HG02943 (cell line): ENCODE measurements at regions not wholly inside any gene's neighbourhood (a gene's known extent, or its start where the extent isn't known, plus 50 kb on each side); places are given as distances from the start of the nearest gene placed in this dataset.
"Not testable (repeated sequence)": the region's sequence is repeated elsewhere in the genome, so short reads cannot be mapped to it uniquely, and the experiment has no call there.

ENCODE experiments used
- ATAC-seq: cut with Tn5 transposase; IDR thresholded peaks from one replicate; pipeline ENCODE4 v1.9.1; 2021; ENCODE audit warnings: mild to moderate bottlenecking, low read depth, moderate library complexity; ENCODE audit not compliant: unreplicated experiment

DNA sequence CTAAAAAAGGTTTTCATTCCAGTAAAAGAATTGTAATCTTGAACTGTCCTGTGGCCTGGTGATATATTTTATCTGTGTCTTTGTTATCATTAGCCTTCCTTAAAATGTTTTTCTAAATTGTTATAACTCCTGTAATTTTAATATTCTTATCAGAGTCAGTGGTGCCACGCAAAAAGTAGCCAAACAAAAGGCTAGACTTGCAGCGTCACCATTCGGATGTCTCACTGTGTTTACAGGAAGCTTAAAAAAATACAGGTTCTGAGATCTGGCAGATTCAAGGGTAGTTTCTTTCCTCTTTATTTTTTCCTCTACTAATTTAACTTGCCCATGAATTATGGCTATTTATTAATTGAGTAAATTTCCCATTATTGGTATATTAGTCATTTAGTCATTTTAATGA lies 362.3 kb downstream of the MAT2B start:
- ATAC-seq, result no peak

DNA sequence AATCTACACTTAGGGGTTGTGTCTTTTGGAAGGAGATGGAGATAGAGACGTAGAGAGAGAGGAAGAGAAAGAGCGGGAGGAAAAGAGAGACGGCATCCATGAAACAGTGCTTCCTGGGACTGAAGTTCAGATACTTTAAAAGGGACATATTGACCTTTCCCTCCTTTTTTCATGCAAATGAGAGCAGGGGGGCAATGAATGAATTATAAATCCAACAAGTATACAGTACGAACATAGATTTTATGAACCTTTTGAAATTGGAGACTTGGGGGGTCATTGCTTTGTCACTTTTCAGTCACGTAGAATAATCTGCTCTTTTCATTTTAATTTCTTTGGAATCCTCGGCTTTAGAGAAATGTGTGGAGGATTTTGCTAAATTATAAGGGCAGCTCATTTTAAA lies 364.2 kb downstream of the MAT2B start:
- no peak for ATAC-seq

DNA sequence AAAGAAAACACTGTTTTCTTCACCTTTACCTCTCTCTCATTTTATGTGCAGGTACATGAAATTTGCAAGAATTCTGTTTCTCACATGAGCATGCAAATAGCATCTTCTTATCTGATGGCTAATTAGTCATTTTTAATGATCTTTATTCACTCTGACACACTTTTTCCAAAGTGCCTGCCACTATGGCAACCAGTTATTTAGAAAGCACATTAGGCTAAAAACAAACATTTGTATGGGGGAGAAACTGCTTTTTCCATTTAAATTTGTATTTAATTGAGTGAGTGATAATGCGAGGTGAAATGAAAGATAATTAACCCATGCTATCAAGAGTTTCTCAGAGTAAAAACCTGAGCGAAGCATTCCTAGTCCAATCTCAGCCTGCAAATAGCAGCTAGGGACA lies 365.0 kb downstream of the MAT2B start:
- no peak for ATAC-seq

DNA sequence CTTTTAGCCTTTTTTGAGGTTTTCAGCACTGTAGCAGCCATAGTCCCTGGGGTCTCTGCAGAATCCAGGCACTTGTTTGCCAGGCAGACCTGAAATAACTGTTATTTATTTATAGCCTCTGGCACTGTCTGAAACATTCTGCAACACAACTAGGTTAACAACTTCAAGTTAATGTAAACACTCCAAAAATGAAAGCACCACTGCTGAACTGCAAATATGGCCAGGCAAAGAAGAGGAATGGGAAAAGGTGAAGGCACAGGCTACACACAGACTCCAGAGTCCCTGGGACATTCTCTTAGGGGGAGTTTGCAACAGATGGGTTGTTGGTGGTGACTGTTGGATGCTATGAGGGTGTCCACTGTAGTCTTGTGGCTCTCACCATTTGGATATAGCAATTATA lies 369.0 kb downstream of the MAT2B start:
- ATAC-seq, result no peak

DNA sequence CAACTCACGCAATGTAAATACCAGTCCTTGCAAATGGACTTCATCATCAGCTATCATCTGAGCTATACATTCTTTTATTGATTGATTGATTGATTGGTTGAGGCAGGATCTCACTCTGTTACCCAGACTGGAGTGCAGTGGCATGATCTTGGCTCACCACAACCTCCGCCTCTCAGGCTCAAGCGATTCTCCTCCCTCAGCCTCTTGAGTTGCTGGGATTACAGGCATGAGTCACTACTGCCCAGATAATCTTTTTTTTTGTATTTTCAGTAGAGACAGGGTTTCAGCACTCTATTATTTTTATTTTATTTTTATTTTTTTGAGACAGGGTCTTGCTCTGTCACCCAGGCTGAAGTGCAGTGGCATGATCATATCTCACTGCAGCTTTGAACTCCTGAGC lies 369.5 kb downstream of the MAT2B start:
- not testable (repeated sequence) for ATAC-seq

DNA sequence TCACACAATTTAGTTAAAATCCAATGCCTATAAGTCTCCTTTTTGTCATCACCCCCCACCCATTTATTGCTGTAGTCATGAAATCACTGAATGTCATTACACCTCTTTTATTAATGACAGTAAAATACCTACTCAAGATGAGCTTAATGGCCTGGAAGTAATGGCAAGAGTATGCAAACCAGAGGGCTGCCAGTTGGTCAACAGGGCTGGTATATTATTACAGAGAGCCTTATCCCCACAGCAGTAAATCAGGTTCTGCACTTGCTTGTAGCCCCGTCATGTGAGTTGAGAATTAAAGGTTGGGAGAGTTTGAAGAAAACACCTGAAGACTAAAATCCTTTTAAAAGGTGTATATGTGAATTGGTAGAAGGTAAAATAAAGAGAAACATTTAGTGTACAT lies 372.4 kb downstream of the MAT2B start:
- ATAC-seq, result no peak

DNA sequence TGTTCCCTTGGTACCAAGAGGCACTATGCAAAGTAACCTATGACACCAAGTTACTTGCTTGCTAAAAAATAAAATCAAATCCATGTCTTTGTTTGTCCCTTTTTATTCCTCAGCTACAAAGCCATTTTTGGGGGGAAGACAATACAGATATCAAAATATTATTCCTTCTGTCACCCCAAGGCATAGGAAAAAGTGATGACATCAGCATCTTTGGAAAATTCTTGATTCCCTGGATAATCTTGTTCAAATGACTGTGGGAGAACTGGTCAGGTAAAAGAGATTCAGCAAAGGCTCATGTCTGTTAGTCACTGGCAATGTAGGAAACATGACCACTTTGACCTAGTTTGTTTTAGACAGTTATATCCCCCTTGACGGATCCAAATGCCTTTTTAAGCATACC lies 373.1 kb downstream of the MAT2B start:
- ATAC-seq, result no peak

DNA sequence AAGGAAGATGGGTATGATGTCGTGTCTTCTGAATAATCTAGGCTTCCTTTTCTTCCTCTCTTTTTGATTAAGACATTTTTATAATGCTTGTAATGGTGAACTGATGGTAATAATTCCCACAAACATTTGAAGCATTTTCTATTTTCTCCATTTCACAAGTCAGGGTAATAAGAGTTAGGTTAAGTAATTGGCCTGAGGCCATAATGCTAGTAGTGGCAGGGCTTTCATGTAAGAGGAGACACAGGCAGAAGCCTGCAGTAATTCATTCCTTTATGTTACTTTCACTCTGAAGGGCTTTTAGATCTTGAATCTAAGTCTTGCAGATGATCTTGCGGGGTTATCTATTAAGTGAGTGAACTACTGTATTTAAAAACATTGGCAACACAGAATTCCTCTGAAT lies 374.9 kb downstream of the MAT2B start:
- ATAC-seq, result no peak

DNA sequence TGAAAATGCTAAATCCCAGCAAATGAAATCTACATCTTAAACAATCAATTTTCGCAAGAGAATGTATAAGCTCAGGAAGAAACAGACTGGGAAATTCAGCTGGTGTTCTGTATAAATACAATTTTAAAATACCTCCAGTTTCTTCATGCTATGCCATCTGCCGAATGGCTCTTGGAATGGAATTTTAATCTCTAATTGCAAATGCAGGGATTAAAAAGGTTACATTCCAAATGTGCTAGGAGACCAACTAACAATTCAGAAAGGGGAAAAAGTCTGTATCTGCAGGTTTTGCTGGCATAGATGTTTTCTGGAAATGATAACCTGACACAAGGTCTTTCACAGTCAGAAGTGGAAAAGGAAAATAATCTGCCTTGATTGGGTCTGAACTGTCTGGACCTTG lies 379.7 kb downstream of the MAT2B start:
- ATAC-seq, result no peak

DNA sequence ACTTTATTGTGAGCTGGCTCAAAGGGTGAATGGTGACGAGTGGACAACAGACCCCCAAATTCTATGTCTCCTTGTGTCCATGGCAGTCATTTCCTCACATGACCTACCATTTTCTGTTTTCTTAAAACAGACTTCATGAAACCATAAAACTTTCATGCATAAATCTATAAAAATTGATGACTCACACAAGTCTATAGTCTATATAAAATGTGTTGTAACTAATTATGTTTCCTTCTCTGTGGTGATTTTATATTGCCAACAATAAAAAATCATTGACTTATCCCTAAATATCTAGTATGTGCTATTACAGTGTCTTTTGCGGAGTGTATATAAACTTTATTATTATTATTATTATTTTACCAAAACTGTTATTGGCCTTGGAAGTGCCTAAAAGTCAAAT lies 382.4 kb downstream of the MAT2B start:
- ATAC-seq, result no peak

DNA sequence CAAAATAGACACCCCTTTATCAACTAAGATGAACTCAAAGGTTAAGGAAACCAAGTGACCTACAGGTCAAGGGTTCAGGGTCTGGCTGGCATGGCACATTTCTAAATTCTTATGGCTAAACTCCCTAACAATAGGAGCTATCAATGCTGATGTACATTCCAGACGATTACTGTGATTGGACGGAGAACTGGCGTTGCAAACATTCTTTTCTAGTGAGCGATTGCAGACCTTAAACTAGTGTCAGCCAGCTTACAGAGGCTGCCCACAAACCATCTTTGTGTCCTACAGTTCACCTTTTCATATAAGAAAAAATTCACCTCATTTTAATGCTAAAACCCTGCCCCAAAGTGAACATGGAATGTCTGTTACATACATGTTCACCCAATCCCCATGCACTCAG lies 382.9 kb downstream of the MAT2B start:
- no peak for ATAC-seq

DNA sequence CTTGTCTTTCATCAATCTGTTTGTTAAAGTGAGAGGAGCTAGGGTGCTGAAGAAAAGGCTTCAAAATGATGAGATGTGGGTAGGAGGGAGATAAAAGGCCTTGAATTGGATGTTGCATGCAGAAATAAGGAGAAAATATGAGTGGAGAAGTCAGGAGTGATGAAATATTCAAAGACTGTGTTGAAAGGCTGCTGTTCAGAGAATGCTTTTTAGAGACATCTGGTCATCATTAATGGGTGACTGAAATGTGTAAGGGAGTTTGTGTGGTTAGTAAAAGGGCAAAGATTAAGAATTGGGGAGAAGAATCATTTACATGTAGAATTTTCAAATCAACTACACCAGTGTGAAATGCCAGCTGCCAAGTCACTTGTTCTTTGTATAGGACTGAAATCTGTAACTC lies 383.9 kb downstream of the MAT2B start:
- ATAC-seq, result no peak

DNA sequence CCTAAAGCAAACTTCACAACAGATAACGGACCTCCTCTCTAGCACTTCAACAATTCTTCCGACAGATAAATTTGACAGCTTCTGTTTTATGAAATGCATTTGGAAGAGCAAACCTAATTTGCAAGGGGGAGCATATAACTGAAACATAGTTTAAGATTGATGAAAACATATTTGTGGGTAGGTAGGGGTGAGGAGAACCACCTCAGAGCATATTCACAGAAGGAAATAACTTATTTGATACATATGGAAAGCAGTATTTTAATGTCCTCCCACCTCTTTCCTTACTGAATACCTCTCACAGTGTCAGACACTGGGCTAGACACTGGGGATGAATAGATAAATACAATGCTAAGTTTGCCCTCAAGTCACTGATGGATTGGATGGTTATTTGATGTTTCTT lies 384.8 kb downstream of the MAT2B start:
- no peak for ATAC-seq

DNA sequence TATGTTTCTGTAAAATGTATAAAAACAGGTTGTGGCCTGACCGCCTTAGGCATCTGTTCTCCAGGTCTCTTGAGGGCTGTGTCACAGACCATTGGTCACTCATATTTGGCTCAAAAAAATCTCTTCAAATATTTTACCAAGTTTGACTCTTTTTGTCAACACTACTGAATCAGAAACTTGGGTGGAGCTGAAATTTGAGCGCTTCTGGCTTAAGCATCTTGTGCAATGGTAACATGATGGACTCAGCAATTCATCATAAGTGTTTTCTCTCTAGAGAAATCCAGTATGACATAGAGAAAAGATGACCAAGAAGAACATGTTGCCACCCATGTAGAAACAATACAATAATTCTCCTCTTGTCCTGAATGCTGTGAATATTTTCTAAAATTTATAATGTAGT lies 387.9 kb downstream of the MAT2B start:
- no peak for ATAC-seq

DNA sequence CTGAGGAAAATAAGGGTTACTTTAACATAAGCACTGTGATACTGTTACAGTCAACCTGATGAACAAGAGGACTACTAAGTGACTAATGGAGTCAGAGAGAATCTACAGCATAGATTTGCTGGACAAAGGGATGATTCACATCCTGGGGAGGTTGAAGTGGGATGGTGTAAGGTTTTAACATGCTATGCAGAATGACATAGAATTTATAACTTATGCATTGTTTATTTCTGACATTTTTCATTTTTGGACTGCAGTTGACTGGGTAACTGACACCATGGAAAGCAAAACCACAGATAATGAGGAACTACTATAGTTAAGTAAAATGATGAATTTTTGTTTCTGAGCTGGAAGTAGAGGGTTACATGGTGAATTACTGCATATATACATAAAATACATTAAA lies 389.2 kb downstream of the MAT2B start:
- no peak for ATAC-seq

DNA sequence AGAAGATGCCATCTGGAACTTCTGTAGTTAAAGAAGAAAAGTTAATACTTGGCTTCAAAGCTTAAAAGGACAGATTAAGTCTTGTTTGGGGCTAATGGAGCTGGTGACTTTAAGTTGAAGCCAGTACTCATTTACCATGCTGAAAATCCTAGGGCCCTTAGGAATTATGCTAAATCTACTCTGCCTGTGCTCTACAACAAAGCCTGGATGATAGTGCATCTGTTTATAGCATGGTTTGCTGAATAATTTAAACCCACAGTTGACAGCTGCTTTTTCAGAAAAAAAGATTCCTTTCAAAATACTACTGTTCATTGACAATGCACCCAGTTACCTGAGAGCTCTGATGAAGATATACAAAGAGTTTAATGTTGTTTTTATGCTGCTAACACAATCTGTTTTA lies 393.5 kb downstream of the MAT2B start:
- no peak for ATAC-seq

DNA sequence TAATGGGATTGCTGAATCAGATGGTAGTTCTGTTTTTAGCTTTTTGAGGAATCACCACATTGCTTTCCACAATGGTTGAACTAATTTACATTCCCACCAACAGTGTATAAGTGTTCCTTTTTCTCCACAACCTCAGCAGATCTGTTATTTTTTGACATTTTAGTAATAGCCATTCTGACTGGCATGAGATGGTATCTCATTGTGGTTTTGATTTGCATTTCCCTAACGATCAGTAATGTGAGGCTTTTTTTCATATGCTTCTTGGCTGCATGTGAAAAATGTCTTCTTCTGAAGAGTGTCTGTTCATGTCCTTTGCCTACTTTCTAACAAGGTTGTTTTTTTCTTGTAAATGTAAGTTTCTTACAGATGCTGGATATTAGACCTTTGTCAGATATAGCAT lies 402.4 kb downstream of the MAT2B start:
- peak; percentile 65 for ATAC-seq

DNA sequence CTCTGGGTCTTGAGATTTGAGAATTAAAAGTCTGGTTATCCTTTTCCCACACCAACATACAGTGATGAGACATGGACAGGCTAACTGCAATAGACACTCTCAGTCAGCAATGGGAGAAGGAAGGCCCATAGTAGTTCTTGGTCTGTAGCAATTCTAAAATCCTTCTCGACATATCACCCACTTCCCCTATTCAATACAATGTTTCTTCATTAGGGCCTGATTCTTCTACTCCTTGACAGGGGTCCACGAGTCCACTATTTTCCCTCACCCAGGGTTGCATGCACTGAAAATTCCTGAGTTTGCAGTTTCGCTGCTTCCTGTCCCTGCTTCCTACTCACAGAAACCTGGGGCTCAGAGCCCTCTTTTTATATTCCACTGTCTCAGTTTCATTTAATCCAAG lies 402.8 kb downstream of the MAT2B start:
- peak; percentile 33 for ATAC-seq

DNA sequence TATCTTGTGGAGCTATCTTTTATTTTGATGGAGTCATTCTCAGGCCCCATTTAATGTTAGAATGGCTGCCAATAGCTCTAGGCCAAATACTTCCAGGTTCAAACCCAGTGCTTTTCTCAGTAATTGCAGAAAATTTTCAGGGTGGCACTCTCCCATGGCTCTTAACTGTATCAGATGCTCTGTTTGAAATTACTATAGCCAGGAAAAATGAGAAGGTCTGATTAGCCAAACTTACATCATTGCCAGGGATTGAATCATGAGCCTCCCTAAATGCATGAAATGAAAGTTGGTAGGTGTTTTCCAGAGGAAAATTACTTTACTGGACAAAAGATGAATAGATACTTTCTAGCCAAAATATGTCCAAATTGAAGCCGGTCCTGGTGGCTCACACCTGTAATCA lies 404.8 kb downstream of the MAT2B start:
- ATAC-seq, result no peak

DNA sequence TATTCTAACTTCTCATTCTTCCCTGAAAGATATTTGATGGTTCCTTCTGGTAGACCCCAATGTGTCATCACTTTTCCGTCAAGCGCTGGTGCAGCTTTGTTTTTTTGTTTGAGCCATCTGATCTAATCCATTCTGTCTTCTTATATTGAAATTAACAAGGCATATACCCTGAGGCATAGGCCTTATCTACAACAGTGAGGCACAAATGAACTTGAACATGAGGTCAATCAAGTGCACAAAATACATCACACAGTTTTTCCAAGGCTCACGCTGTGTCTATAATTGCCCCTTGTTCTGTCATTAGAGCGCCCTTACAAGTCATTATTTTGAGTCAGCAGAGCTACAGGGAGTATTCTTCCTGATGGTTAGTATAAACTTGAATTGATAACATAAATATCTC lies 406.6 kb downstream of the MAT2B start:
- ATAC-seq, result no peak

DNA sequence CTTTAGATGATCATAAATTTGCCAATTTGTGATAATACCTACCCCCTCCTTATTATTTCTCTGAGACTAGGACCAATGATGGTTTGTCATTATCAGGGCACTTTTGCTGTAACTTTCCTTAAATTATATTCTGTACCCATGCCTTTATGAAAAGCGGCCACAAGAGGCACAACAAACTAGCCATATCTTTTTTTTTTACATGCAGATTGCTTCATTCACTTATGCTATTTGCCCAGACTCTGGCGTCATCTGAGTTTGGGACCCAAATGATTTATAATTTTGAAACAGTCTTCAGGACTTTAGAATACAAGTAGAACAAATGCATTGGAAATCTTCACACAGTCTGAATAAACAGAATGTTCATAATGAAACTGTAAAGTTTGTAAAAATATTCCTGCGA lies 408.1 kb downstream of the MAT2B start:
- ATAC-seq, result no peak

DNA sequence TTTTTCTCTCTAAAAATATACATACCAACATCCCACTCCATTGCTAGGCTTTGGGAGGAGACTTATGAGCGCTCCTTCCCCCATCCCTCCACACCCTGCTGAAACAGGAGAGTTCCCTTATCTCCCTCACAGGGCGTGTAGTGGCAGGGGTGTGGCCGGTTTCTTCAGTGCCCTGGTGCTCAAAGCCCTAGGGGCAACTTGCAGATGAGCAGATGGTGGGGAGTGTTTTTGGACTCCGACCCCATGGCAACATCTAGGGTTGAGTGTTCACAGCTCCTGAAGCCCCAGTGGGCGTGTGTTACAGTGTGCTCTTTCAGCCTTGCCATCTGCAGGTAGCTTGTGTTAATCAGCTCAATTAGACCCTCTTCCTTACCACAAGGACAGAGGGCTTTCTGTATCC lies 409.5 kb downstream of the MAT2B start:
- peak; percentile 53 for ATAC-seq

DNA sequence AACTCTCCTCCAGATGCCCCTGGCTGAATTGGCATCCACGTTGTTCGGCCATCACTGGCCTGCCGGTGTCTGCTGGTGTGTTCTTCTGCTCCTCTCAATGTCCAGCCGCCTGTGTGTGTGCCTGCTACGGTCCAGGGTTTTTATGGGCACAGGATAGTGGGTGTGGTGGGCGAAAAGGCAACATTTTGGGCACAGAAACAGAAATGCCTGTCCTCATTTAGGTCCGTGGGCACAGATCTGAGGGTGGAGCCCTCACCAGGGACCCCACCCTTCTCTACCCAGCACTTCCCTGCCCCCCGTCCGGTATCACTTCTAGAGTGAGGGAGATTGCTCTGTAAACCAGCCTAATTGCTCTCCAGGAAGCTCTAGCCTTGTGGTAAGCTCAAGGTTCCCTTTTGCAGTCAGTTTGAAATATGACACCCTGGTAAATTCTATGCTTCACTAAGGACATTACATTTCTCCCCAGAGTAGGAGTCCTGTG lies 410.1 kb downstream of the MAT2B start:
- peak; percentile 77 for ATAC-seq

DNA sequence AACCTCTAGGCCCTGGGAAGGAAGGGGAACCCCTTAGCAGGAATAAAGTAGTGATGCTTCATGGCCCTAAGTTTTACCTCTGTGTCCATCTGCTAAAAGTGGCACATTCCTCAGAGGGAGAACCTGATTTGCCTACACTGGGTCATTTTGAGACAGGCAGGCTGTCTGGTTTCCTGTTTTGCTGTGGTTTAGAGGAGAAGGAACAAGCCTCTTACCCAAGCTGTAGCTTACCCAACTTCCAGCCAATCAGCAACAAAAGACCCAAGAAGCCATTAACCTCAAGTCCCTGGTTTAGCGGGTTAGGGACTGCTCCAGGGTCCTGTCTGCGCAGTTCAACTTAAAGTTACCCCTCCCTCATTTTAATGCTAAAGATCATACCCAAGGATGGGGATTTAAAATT lies 411.0 kb downstream of the MAT2B start:
- ATAC-seq, result peak; percentile 70
